DMS 273 (cell line): ENCODE measurements at regions not wholly inside any gene's neighbourhood (a gene's known extent, or its start where the extent isn't known, plus 50 kb on each side); places are given as distances from the start of the nearest gene placed in this dataset.

Experiments used
- DNase-seq: peaks from one replicate; lab custom pipeline; 2025; ENCODE audit not compliant: unreplicated experiment; lab: John Stamatoyannopoulos, UW

GRCh38 chr5:89437450-89438435 lies 554.8 kb upstream of the MEF2C start:
- DNase-seq: no peak

- DNase-seq: no peak
These were observed 553.5 kb upstream of the MEF2C start for GRCh38 chr5:89436464-89436863.

- DNase-seq: no peak
These were observed 552.4 kb upstream of the MEF2C start for GRCh38 chr5:89435347-89435746.

GRCh38 chr5:89428624-89429023 lies 545.6 kb upstream of the MEF2C start:
- no peak for DNase-seq

GRCh38 chr5:89425062-89425461 lies 542.1 kb upstream of the MEF2C start:
- DNase-seq: no peak

GRCh38 chr5:89421035-89421434 lies 538.1 kb upstream of the MEF2C start:
- no peak for DNase-seq

- DNase-seq: no peak
These were observed 535.6 kb upstream of the MEF2C start for GRCh38 chr5:89418407-89419085.

- DNase-seq: peak; percentile 4
These were observed 535.0 kb upstream of the MEF2C start for GRCh38 chr5:89417990-89418389.

- DNase-seq: no peak
These were observed 534.5 kb upstream of the MEF2C start for GRCh38 chr5:89417515-89417914.

GRCh38 chr5:89411891-89412290 lies 528.9 kb upstream of the MEF2C start:
- DNase-seq: no peak

GRCh38 chr5:89407054-89407453 lies 524.1 kb upstream of the MEF2C start:
- DNase-seq: no peak

GRCh38 chr5:89401659-89402058 lies 518.7 kb upstream of the MEF2C start:
- DNase-seq: no peak

- no peak for DNase-seq
These were observed 518.0 kb upstream of the MEF2C start for GRCh38 chr5:89401012-89401411.

GRCh38 chr5:89399548-89399947 lies 516.6 kb upstream of the MEF2C start:
- no peak for DNase-seq

- DNase-seq: no peak
These were observed 514.1 kb upstream of the MEF2C start for GRCh38 chr5:89397096-89397495.

- DNase-seq: no peak
These were observed 513.4 kb upstream of the MEF2C start for GRCh38 chr5:89396278-89396954.

GRCh38 chr5:89395111-89395510 lies 512.1 kb upstream of the MEF2C start:
- DNase-seq: no peak

GRCh38 chr5:89388872-89389271 lies 505.9 kb upstream of the MEF2C start:
- DNase-seq: no peak

- DNase-seq: no peak
These were observed 501.4 kb upstream of the MEF2C start for GRCh38 chr5:89384391-89384790.

- DNase-seq: no peak
These were observed 497.7 kb upstream of the MEF2C start for GRCh38 chr5:89380635-89381034.

GRCh38 chr5:89377767-89378455 lies 494.9 kb upstream of the MEF2C start:
- peak; percentile 2 for DNase-seq
